Kidney epithelial cell (primary cell): ENCODE measurements at regions not wholly inside any gene's neighbourhood (a gene's known extent, or its start where the extent isn't known, plus 50 kb on each side); places are given as distances from the start of the nearest gene placed in this dataset.

Source experiments
- DNase-seq: peaks from one replicate; pipeline ENCODE4 v3.0.0-alpha.2; 2010; ENCODE audit warnings: low read depth
- H3K27me3 ChIP-seq: 2 replicates; pipeline ENCODE4 v1.6.0; 2011; ENCODE audit warnings: low read length; ENCODE audit not compliant: control insufficient read depth, insufficient read depth
- H3K36me3 ChIP-seq: 2 replicates; pipeline ENCODE4 v1.5.1; 2011; ENCODE audit warnings: low read length; ENCODE audit not compliant: control insufficient read depth, insufficient read depth
- H3K4me3 ChIP-seq: 2 replicates; pipeline ENCODE4 v1.5.1; 2011; ENCODE audit warnings: low read depth, mild to moderate bottlenecking, control low read depth, low read length
- CTCF ChIP-seq: IDR thresholded peaks from 2 replicates; pipeline ENCODE4 v1.5.1; 2011; ENCODE audit warnings: mild to moderate bottlenecking, moderate library complexity, low read length, control low read depth, inconsistent platforms; ENCODE audit not compliant: insufficient read depth, poor library complexity, severe bottlenecking

- no peaks in the 10 kb centered on the region for H3K27me3 ChIP-seq
- H3K36me3 ChIP-seq, result no peaks in the 10 kb centered on the region
- DNase-seq, result no peak
- H3K4me3 ChIP-seq, result no peak overlapping the region
- TF ChIP-seq CTCF, result no peak
Measured at GRCh38 chr12:46089414-46090162, 99.2 kb upstream of the SCAF11 start.

GRCh38 chr12:46087916-46088439, 97.6 kb upstream of the SCAF11 start:
- Histone ChIP-seq H3K4me3 (no peak overlapping the region), H3K27me3 (no peaks in the 10 kb centered on the region), H3K36me3 (no peaks in the 10 kb centered on the region)
- TF ChIP-seq CTCF, result no peak
- no peak for DNase-seq

- H3K4me3 ChIP-seq, result no peak overlapping the region
- no peak for TF ChIP-seq CTCF
- no peaks in the 10 kb centered on the region for H3K36me3 ChIP-seq
- DNase-seq, result no peak
- no peaks in the 10 kb centered on the region for H3K27me3 ChIP-seq
Measured at GRCh38 chr12:46084666-46085631, 94.6 kb upstream of the SCAF11 start.

- DNase-seq, result no peak
- no peaks in the 10 kb centered on the region for H3K36me3 ChIP-seq
- TF ChIP-seq CTCF, result no peak
Measured at GRCh38 chr12:46082490-46083200, 92.3 kb upstream of the SCAF11 start.

GRCh38 chr12:46073321-46073720, 82.9 kb upstream of the SCAF11 start:
- no peaks in the 10 kb centered on the region for H3K27me3 ChIP-seq
- DNase-seq, result no peak
- no peak for TF ChIP-seq CTCF
- no peaks in the 10 kb centered on the region for H3K36me3 ChIP-seq
- H3K4me3 ChIP-seq, result no peak overlapping the region

More at GRCh38 chr12:46082490-46083200, 92.3 kb upstream of the SCAF11 start:
- no peak overlapping the region for H3K4me3 ChIP-seq
- no peaks in the 10 kb centered on the region for H3K27me3 ChIP-seq
